SK-N-DZ (cell line): ENCODE measurements at regions not wholly inside any gene's neighbourhood (a gene's known extent, or its start where the extent isn't known, plus 50 kb on each side); places are given as distances from the start of the nearest gene placed in this dataset.
"Not testable (repeated sequence)": the region's sequence is repeated elsewhere in the genome, so short reads cannot be mapped to it uniquely, and the experiment has no call there.

ENCODE experiments used
- DNase-seq: peaks from one replicate; pipeline ENCODE4 v3.0.0-alpha.2; 2015; ENCODE audit warnings: low spot score

DNA sequence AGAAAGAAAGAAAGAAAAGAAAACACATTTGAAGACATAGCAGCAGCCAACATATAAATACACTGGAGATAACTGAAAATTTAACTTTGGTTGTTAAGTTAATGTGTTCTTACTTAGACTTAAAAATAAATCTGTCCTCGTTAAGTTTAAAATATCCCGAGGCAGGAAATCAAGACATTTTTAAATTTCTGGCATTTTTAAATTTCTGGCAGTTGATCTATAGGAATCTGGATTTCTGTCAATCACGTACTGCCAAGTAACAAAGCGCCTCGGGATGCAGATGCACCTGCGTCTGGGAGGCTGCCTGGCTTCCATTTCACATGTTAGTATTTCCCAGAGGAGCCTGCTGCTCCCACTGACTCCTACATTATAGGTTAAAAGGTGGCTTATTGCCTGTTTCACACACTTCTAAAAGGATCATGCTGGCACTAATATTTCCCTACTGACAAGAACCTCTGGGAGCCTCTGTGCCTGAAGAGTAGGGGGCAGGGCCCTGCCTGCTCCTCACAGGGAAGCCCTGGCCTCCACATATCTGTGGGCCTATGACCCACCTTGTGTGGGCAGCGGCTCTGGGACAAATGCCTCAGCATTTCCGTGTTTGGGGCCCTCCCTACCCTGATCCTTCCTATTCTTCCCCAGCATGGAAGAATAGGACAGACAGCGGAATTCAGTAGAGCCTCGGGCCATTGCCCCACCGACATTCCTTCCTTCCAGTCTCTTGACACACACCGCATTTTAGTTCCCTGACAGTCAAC, 62.8 kb upstream of the ATP12A start:
- no peak for DNase-seq

- no peak for DNase-seq
Observed at GRCh38 chr13:24618011-24618955, 61.9 kb upstream of the ATP12A start.

DNA sequence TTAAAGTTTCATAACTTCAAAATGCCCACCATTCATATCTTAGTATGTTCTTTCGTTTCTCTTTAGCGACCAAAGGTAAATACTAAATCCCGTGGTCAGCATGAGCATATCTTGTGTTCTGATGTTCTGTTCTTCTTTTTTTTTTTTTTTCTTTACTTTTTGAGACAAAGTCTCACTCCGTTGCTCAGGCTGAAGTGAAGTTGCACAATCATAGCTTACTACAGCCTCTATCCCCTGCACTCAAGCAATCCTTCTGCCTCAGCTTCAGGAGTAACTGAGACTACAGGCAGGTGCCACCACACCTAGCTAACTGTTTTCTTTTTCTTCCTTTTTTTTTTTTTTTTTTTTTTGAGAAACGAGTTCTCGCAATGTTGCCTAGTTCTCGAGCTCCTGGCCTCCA, 60.9 kb upstream of the ATP12A start:
- no peak for DNase-seq

DNA sequence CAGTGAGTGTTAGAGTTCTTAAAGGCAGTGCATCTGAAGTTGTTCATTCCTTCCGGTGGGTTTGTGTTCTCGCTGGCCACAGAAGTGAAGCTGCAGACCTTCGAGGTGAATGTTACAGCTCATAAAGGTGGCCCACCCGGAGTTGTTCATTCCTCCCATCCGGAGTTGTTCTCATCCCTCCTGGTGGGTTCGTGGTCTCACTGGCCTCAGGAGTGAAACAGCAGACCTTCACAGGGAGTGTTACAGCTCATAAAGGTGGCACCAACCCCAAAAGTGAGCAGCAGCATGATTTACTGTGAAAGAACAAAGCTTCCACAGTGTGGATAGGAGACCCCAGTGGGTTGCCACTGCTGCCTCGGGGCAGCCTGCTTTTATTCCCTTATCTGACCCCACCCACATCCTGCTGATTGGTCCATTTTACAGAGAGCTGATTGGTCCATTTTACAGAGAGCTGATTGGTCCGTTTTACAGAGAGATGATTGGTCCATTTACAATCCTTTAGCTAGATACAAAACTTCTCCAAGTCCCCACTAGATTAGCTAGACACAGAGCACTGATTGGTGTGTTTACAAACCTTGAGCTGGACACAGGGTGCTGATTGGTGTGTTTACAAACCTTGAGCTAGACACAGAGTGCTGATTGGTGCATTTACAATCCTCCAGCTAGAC, 57.6 kb upstream of the ATP12A start:
- DNase-seq: not testable (repeated sequence)

GRCh38 chr13:24623149-24623665, 57.0 kb upstream of the ATP12A start:
- DNase-seq: no peak

GRCh38 chr13:24624363-24624762, 55.8 kb upstream of the ATP12A start:
- DNase-seq: no peak

- DNase-seq: no peak
Observed at GRCh38 chr13:24624801-24625231, 55.4 kb upstream of the ATP12A start.

DNA sequence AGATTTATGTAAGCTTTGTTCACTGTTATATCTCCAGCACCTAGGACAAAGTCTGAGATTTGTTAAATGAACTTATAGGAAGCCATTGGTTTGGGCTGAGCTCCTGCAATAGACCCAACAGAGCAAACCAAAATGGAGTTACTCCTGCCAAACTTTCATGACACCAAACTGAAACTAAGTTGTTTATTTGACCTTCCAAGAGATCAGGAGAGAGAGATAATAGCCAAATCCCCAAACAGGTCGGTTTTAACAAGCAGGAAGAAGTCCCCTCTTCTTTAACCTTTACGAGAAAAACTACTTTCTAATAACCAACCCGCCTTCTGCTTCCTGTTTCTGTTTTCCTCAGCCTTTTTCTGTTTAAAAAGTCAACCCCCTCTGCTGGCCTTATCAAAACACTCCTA, 54.9 kb upstream of the ATP12A start:
- no peak for DNase-seq

DNA sequence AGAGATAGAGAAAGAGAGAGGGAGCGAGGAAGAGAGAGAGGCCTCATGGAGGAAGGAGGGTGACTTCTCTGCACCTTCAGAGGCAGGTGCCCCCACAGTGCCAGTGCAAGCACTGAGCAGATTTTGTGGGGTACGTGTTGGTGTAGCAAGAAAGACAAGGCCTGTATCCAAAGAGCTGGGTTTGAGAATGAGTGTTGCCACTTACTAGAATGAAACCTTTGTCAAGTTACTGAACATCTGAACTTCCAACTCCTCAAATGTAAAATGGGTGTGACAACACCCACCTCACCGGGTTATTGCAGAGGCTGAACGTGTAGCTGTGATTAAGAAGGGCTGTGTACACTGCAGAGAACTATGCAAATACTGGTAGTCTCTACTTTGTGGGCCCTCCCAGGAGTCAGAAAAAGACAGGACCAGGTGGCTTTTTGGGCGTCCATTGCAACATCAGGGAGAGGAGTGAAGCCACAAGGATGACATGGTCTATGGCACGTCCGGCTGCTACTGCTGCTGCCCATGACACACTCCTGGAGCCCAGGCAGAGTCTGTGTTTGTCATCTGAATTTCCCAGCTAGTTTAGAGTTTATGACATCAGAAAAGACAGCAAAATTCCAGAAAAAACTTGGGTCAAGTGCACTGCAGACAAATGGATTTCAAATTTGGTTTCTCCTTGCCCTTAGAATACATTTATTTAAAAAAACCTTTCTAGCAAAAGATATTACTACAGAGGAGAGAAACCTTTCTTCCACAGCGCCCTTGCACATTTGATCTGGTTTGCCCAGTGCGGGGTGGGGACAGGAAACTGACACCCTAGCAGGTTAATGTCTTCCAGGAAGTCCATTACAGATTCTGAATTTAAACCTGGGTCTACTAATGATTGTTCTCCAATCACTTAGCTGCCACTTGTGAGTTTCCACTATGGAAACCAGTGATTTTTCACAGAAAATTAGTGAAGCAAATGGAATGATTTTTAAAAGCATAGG, 54.0 kb upstream of the ATP12A start:
- DNase-seq: no peak

DNA sequence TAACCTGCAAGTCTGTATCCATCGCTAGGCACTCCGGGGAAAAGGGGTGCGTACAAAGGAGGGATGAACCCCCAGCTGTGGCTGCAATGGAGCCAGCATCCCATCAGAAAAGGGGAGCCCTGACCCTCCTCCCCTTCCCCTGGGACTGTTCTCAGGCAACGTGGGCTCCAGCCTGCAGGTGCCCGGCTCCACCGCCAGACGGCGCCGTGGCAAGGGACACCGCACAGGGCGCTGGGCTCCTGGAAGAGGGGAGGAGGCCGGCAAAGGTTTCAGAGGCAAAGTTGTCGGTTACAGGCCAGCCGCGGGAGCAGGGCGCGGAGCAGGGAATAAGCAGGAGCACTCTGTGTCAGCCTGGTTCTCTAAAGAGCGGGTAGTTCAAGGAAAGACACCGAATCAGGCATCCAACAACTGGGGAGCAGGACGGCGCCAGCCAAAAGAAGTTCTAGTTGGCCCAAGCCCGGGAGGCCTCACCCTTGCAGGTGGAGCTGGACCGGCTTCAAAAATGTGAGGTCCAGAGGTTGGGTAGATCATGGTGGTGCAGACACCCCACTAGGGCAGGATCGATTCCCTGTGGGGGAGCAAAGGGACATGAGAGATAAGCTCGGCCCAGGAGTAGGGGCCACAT, 53.0 kb upstream of the ATP12A start:
- peak; percentile 11 for DNase-seq

DNA sequence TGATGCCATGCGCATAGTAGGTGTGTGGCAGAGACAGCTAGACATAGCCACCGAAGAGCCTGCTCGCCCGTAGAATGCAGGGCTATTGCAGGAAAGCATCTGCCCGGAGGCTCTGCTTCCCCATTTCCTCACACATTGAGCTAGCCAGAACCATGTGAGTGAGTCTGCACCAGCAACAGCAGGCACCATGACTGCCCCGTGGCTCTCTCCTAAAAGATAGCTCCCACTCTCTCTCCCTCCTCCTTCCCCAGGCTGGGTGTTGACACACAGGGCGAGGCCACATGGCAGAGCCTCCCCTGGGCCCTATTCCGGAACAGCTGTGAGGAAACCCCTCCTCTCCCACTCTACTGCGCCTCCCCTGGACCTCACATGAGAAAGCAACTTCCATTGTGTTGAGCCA, 52.3 kb upstream of the ATP12A start:
- no peak for DNase-seq

- no peak for DNase-seq
Observed at GRCh38 chr13:24629320-24629719, 50.9 kb upstream of the ATP12A start.

- no peak for DNase-seq
Observed at GRCh38 chr13:24630121-24630520, 50.1 kb upstream of the ATP12A start.
